ENCODE measurements at regions not wholly inside any gene's neighbourhood (a gene's known extent, or its start where the extent isn't known, plus 50 kb on each side); places are given as distances from the start of the nearest gene placed in this dataset.
A peak's percentile ranks its signal among the peaks of the same experiment; 100 is the strongest.

DNA sequence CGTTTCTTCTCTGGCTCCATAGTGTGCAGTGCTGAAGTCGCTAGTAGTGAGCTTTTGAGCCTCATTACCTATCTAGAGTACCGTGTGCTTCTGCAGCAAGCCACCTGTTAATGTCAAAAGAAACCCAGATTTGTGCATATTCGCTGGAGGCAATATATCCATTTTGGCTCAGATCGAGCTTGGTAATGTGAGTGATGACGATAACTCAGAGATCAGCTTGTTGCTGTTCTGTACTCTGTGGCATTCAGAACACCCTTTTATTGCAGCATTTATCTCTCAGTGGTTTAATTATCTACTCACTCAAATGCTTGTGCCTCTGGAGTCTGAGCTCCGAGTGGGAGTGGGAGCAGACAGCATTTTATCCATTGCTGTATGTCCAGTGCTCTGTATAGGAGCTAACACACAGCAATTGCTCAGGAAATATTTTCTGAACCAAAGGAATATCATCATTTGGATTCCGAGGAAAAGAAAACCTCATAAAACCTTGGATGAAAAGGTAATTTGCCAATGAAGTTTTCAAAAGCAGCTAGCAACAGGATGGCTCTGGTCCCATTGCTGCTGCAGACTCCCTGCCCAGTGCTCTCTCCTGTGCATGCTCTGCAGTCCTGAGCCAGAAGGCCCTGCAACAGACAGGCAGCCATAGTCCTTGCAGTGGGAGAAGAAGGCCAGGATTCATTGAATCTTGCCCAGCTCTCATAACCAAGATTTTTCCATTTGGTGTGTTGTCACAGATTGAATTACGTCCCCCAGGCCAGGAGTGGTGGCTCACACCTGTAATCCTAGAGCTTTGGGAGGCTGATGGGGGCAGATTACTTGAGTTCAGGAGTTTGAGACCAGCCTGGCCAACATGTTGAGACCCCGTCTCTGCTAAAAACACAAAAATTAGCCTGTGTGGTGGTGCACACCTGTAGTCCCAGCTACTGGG, 183.8 kb downstream of the MYCN start:
- Mint-ChIP-seq H3K27me3 (peaks cover 0 to 4% (median 0%) of the 10 kb centered on the region in 3 donors), H3K36me3 (no peaks in the 10 kb centered on the region), H3K4me1 (no peaks in the 10 kb centered on the region), H3K27ac (no peak overlapping the region), H3K9me3 (peaks cover 0 to 4% (median 0%) of the 10 kb centered on the region in 7 donors), H3K4me3 (no peak overlapping the region)
- no peak for ATAC-seq (ENCODE audit: low read depth in 2 of 2)
- no peak for DNase-seq

- no peak for ATAC-seq (ENCODE audit: low read depth in 2 of 2)
- Mint-ChIP-seq H3K9me3 (peaks cover 0 to 4% (median 0%) of the 10 kb centered on the region in 7 donors), H3K36me3 (no peaks in the 10 kb centered on the region), H3K27me3 (no peaks in the 10 kb centered on the region), H3K27ac (no peak overlapping the region), H3K4me3 (no peak overlapping the region), H3K4me1 (no peaks in the 10 kb centered on the region)
- DNase-seq = no peak
Measured at GRCh38 chr2:16123421-16123820, 183.1 kb downstream of the MYCN start.

- no peaks in the 10 kb centered on the region for H3K27me3 Mint-ChIP-seq
- H3K36me3 Mint-ChIP-seq = no peaks in the 10 kb centered on the region
- H3K27ac Mint-ChIP-seq = no peak overlapping the region
- ATAC-seq (ENCODE audit: low read depth in 2 of 2) = no peak
- H3K9me3 Mint-ChIP-seq = peaks cover 0 to 4% (median 0%) of the 10 kb centered on the region in 7 donors
- no peaks in the 10 kb centered on the region for H3K4me1 Mint-ChIP-seq
- no peak for DNase-seq
- no peak overlapping the region for H3K4me3 Mint-ChIP-seq
Measured at GRCh38 chr2:16122556-16122955, 182.2 kb downstream of the MYCN start.

DNA sequence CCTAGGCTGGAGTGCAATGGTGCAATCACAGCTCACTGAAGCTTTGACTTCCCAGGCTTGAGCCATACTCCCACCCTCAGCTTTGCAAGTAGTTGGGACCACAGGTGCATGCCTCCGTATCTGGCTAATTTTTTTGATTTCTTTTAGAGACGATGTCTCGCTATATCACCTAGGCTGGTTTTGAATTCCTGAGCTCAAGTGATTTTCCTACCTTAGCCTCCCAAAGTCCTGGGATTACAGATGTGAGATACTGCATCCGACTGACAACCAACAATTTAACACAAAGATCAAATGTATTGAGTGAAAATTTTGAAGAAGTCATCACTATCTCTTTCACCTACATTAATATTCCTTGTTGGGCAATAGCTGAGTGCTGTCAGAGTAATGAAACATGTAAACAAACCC, 181.6 kb downstream of the MYCN start:
- H3K36me3 Mint-ChIP-seq = no peaks in the 10 kb centered on the region
- no peak overlapping the region for H3K4me3 Mint-ChIP-seq
- no peak for ATAC-seq (ENCODE audit: low read depth in 2 of 2)
- peaks cover 0 to 4% (median 0%) of the 10 kb centered on the region in 7 donors for H3K9me3 Mint-ChIP-seq
- no peaks in the 10 kb centered on the region for H3K4me1 Mint-ChIP-seq
- H3K27me3 Mint-ChIP-seq = no peaks in the 10 kb centered on the region
- no peak for DNase-seq
- no peak overlapping the region for H3K27ac Mint-ChIP-seq

DNA sequence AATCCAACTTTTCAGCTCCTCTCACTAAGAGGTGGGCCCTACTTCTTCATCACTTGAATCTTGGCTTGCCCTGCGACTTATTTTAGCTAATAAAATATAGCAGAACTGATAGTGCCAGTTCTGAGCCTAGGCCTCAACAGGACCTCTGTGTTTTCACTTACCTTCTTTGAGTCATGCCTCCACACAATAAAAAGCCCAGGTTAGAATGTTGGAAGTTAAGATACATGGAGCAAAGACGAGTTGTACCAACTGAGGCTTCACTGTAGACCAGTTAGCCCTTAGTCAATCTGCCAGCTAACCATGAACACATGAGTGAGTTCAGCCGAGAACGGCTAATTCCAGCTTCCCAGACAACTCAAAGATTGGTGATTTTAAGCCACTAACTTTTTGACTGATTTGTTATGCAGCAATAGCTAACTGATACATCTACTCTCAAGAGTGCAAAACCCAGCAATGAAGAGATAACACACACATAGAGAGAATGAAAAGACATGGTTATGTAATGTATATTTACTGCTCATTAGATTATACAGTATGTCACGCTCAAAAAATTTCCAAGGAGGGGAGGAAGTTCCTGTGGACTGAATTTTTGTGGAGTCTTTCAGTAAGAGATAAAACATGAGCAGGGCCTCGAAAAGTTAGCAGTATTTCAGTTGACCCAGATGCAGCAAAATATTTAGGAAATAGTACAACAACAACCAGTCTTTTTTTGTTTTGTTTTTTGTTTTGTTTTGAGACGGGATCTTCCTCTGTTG, 181.1 kb downstream of the MYCN start:
- Mint-ChIP-seq H3K36me3 (no peaks in the 10 kb centered on the region), H3K27me3 (no peaks in the 10 kb centered on the region), H3K4me1 (no peaks in the 10 kb centered on the region), H3K9me3 (peaks cover 0 to 4% (median 0%) of the 10 kb centered on the region in 7 donors), H3K27ac (peak overlapping the region in 1 of 6 donors; percentile 3), H3K4me3 (no peak overlapping the region)
- ATAC-seq (ENCODE audit: low read depth in 2 of 2) (no peak), DNase-seq (no peak)

DNA sequence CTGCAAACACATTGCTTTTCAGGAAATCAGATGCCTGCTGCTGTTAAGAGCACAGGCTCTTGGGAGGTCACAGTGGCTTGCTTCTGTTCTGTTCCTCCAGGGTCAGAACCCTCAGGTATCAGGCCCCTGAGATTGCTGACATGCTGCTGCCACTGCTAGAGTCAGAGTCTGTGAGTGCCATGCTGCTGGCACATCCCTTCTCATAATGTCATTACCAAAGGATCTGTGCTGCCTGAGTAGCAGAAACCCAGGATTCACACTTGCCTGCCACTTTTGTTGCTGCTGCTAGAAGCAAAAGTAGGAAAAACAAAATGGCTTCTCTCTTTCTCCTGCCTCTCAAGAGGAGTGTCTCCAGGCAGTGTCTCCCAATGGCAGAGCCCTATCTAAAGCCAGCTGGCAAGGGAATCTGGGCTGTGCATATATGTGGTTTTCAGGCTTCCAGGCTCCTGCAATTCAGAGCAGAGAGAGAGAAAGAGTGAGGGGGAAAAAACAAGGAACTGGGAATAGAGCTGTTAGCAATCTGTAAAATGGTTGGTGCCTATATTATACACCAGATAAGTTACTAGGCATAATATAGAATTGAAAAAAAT, 180.3 kb downstream of the MYCN start:
- H3K36me3 Mint-ChIP-seq = no peaks in the 10 kb centered on the region
- no peak overlapping the region for H3K27ac Mint-ChIP-seq
- peaks cover 0 to 3% (median 0%) of the 10 kb centered on the region in 3 donors for H3K27me3 Mint-ChIP-seq
- no peak for ATAC-seq (ENCODE audit: low read depth in 2 of 2)
- H3K4me3 Mint-ChIP-seq = no peak overlapping the region
- DNase-seq = no peak
- peaks cover 0 to 4% (median 0%) of the 10 kb centered on the region in 7 donors for H3K9me3 Mint-ChIP-seq
- H3K4me1 Mint-ChIP-seq = no peaks in the 10 kb centered on the region

GRCh38 chr2:16119741-16120140, 179.4 kb downstream of the MYCN start:
- Mint-ChIP-seq H3K4me3 (no peak overlapping the region), H3K9me3 (peaks cover 0 to 4% (median 0%) of the 10 kb centered on the region in 7 donors), H3K27me3 (peaks cover 0 to 4% (median 0%) of the 10 kb centered on the region in 3 donors), H3K36me3 (no peaks in the 10 kb centered on the region), H3K4me1 (no peaks in the 10 kb centered on the region), H3K27ac (no peak overlapping the region)
- no peak for DNase-seq
- ATAC-seq (ENCODE audit: low read depth in 2 of 2) = no peak

DNA sequence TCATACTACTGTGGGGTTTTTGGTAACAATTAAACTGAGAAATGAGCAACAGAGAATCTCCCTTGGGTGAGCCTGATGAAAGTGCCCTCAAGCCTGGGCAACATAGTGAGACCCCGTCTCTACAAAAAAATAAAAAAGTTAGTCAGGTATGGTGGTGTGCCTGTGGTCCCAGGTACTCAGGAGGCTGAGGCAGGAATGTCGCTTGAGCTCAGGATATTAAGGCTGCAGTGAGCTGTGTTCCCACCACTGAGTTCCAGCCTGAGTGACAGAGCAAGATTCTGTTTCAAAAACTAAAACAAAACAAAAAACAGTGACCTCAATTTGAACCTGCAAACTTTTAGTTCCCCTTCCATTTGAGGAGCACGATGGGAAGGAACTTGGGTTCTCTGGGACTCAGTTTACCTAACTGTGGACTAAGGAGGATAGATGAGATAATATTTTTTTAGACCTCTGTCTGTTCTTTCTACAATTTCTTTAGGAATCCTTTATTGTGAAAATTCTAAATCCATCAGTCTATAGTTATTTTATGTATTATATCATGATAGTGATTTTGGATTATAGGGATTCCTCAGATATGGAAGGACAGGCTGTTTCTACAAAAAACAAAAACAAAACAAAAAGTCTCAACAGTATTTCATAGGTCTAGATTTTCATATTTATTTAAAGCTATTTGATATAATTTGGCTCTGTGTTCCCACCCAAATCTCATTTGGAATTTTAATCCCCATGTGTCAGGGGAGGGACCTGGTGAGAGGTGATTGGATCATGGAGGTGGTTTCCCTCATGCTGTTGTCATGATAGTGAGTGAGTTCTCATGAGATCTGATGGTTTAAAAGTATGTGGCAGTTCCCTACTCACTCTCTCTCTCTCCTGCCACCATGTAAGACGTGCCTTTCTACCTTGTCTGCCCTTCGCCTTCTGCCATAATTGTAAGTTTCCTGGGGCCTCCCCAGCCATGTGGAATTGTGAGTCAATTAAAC, 178.6 kb downstream of the MYCN start:
- ATAC-seq (ENCODE audit: low read depth in 2 of 2) (no peak), DNase-seq (no peak)
- Mint-ChIP-seq H3K27me3 (peaks cover 0 to 4% (median 0%) of the 10 kb centered on the region in 3 donors), H3K9me3 (peaks cover 0 to 4% (median 0%) of the 10 kb centered on the region in 7 donors), H3K36me3 (no peaks in the 10 kb centered on the region), H3K4me1 (no peaks in the 10 kb centered on the region), H3K4me3 (no peak overlapping the region), H3K27ac (no peak overlapping the region)

- no peak overlapping the region for H3K27ac Mint-ChIP-seq
- H3K27me3 Mint-ChIP-seq = peaks cover 0 to 4% (median 0%) of the 10 kb centered on the region in 3 donors
- H3K9me3 Mint-ChIP-seq = peaks cover 0 to 4% (median 0%) of the 10 kb centered on the region in 7 donors
- no peak for ATAC-seq (ENCODE audit: low read depth in 2 of 2)
- H3K36me3 Mint-ChIP-seq = no peaks in the 10 kb centered on the region
- DNase-seq = no peak
- H3K4me1 Mint-ChIP-seq = no peaks in the 10 kb centered on the region
- H3K4me3 Mint-ChIP-seq = no peak overlapping the region
Measured at GRCh38 chr2:16117791-16118610, 177.7 kb downstream of the MYCN start.

DNA sequence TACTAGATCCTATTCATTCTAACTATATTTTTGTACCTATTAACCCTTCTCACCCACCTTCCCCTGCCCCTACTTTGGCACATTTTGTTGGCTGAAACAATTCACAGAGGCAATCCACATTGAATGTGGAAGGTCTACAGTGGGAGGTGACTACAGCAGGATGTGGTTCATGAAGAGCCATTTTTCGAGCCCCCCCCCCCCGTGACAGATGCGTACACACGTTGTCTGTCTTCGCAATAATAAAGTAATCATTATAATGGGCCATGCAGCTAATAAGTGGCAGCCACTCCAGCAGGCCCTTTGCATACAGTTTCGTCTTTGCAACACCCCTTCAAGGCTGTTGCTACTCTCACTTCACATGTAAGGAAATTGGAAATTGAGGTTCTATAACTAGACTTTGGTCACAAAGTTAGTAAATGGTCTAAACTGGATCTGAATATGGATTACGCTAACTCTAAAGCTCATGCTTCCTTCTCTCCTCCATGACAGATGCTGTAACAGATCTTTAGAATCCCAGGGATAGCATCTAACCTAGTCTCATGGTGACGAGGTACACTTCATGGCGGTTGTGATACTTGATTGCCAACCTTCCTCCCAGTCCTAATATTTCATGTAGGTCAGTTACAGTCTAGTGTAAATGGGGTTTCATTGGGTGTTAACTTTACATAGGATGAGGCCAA, 176.8 kb downstream of the MYCN start:
- no peaks in the 10 kb centered on the region for H3K36me3 Mint-ChIP-seq
- no peaks in the 10 kb centered on the region for H3K4me1 Mint-ChIP-seq
- no peak overlapping the region for H3K27ac Mint-ChIP-seq
- H3K9me3 Mint-ChIP-seq = peaks cover 0 to 4% (median 0%) of the 10 kb centered on the region in 7 donors
- H3K27me3 Mint-ChIP-seq = peaks cover 0 to 4% (median 0%) of the 10 kb centered on the region in 3 donors
- no peak for ATAC-seq (ENCODE audit: low read depth in 2 of 2)
- no peak overlapping the region for H3K4me3 Mint-ChIP-seq
- no peak for DNase-seq

DNA sequence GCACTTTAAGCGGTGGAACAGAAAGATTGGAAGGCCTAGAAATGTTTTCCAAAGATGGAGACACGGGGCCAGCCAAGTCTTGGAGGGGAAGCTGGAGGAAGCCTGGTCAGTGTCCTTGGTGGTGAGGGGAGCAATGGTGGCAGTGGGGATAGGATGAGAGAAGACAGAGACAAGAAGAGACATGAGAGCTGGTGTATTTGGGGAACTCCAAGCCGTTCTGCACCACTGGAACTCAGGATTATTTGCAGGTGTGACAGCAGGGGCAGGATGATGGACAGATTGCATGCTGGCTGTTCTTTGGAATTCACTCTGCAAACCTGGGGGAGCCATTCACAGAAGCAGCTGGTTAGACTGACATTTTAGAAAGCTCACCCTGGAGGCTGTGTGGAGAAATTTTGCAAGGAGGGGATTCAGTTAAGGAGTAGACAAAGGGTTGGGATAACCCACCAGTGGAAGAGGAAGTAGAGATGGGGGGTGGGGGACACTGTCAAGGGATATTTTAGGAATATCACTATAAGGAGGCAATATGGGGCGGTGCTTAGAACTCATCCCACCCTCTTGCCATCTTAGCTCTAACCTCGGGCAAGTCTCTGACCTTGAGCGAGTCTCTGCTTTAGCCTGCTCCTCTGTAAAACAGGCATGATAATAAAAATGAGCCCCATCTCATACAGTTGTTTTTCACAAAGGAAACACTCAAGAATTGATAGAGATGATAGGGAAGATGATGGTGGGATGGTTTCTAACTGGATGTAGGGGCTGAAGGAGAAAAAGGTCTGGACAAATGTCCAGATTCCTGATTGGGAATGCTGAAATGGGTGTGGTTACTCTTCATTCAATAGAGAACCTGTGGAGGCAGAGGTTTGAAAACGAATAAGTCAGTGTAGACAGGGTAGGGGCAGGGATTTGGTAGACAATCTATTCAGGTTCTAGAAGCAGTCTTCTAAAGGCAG, 175.8 kb downstream of the MYCN start:
- H3K4me1 Mint-ChIP-seq = no peaks in the 10 kb centered on the region

More for the DNA sequence above, 175.8 kb downstream of the MYCN start:
- ATAC-seq (ENCODE audit: low read depth in 2 of 2) (no peak), DNase-seq (no peak)
- Mint-ChIP-seq H3K9me3 (peaks cover 0 to 2% (median 0%) of the 10 kb centered on the region in 7 donors), H3K27me3 (peaks cover 0 to 4% (median 0%) of the 10 kb centered on the region in 3 donors), H3K36me3 (no peaks in the 10 kb centered on the region), H3K27ac (no peak overlapping the region), H3K4me3 (no peak overlapping the region)
